GM21515 (cell line): ENCODE measurements at regions not wholly inside any gene's neighbourhood (a gene's known extent, or its start where the extent isn't known, plus 50 kb on each side); places are given as distances from the start of the nearest gene placed in this dataset.

Experiments used
- ATAC-seq: cut with Tn5 transposase; IDR thresholded peaks from one replicate; pipeline ENCODE4 v1.9.1; 2021; ENCODE audit not compliant: unreplicated experiment

- no peak for ATAC-seq
Measured at GRCh38 chr5:3734632-3735031, 139.0 kb downstream of the IRX1 start.

DNA sequence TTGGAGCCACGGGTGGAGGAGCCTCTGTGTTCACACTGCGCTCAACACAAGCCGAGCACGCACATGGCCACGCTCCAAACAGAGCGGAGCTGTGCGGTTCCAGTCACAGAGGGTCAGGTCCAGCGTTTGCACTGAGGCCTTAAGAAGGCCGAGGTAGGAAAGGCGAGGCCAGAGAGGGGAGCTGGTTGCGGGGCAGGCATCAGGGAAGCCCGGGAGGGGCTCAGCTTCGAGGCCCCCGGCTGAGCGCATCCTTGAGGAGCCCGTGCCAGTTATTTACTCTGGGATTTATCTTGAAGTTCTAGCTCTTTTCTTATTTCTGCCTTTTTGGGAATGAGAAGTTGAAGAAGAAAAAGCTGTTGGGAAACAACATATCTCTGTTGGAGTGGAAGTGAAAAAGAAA is 140.8 kb downstream of the IRX1 start:
- no peak for ATAC-seq

- ATAC-seq, result no peak
Measured at GRCh38 chr5:3736926-3737325, 141.3 kb downstream of the IRX1 start.

GRCh38 chr5:3738919-3739318 is 143.3 kb downstream of the IRX1 start:
- no peak for ATAC-seq

DNA sequence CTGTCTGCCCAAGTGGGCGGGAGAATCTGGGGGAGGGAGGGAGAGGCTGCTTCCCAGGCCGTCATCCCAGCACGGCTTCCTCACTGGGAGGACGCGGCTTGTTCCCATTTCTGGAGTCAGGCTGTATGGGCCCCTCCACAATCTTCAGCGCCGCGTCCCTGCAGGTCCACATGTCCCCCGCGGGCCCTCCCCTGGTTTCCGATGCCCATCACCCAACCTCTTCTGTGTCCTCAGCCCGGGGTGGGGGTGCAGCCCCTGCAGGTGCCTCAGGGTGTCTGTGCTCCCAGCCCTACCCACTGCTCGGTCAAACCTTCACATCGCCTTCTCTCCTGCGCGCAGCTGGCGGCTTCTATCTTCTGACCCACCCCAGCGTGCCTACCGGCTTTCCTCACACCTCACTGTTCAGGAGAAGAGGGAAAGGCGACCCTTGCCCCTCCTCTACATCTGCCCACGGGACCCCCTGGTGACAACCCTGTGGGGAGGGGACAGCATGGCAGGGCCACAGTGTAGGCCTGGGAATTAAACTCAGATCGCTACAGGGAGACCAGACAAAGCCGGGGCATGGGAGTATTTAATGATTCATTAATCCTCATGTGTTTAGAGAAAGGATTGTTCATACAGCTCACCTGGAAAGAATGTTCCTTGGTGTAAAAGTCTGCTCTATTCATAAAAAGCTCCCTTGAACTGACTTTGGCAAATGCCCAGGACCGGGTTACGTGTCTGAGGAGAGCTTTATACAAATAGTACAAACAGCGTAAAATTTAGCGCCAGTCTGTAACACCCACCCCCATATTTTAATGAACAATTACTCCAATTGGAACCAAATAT is 145.1 kb downstream of the IRX1 start:
- no peak for ATAC-seq

DNA sequence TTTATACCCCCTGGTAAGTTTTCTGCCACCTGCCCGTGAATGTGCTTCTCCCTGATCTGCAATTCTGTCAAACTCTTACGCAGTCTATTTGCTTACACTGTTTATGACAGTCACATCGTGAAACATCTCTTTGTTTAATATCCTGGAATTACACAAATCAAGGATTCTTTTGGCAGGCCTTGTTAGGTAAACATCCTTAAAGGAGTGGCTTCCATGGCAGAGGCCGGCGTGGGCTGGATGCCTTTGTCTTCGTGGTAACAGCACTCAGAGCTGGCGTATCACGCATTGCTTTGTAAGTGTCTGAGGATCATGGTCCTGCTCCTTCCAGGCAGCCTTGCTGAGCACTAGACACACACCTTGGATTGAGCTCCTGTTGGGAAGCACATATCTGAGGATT is 145.7 kb downstream of the IRX1 start:
- no peak for ATAC-seq

GRCh38 chr5:3742750-3743149 is 147.1 kb downstream of the IRX1 start:
- ATAC-seq, result no peak

GRCh38 chr5:3751846-3752245 is 156.2 kb downstream of the IRX1 start:
- no peak for ATAC-seq

- no peak for ATAC-seq
Measured at GRCh38 chr5:3778000-3778550, 182.4 kb downstream of the IRX1 start.

DNA sequence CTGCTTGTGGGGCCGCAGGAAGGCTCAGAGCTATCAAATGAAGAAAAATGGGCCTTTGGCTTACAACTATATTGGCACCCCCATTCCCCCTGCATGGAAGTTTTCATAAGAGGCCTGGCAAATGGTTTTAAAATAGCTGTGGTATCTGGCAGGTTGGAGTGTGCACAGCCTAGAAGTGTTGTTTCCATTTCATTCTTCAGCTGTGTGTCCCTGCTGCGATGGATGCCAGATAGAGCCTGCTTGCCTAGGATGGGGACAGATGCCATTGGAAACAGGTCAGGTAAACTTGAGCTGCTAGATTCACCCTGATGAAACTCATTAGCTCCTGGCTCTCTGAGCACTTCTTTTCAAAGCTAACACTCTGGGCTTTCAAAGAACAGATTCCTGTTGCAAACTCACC is 183.3 kb downstream of the IRX1 start:
- ATAC-seq, result no peak

DNA sequence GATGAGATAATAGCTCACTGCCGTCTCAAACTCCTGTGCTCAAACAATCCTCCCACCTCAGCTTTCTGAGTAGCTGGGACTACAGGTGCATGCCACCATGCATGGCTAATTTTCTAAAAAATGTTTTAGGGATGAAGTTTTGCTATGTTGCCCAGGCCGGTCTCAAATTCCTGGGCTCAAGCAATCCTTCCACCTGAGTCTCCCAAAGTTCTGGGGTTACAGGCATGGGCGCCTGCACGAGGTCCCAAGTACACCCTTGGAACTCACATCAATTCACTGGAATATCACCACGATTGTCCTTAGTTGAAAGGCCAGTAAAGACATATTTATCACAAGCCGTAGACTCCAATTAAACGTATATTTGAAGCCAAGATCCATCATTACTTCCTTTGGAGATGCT is 184.6 kb downstream of the IRX1 start:
- ATAC-seq, result no peak

DNA sequence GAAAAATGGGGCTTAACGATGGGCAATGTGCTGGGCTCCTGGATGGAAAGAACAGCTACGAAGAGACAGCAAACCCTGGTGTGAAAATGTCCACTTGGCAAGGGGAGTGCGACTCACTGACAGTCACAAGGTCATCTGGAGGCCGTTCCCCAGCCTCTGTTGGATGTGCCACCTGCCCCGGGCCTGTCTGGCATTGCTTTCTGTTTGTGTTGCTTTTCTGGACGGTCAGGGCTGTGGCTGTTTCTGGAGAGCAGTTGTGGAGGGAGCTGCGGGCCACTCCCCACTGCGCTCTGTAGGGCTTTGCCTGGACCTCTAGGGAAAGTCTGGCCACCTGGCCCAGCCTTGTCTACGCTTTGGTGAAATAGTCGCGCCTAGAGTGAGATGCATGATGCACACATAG is 185.3 kb downstream of the IRX1 start:
- ATAC-seq, result no peak

GRCh38 chr5:3784854-3785253 is 189.2 kb downstream of the IRX1 start:
- ATAC-seq, result no peak

- no peak for ATAC-seq
Measured at GRCh38 chr5:3786165-3786564, 190.5 kb downstream of the IRX1 start.

DNA sequence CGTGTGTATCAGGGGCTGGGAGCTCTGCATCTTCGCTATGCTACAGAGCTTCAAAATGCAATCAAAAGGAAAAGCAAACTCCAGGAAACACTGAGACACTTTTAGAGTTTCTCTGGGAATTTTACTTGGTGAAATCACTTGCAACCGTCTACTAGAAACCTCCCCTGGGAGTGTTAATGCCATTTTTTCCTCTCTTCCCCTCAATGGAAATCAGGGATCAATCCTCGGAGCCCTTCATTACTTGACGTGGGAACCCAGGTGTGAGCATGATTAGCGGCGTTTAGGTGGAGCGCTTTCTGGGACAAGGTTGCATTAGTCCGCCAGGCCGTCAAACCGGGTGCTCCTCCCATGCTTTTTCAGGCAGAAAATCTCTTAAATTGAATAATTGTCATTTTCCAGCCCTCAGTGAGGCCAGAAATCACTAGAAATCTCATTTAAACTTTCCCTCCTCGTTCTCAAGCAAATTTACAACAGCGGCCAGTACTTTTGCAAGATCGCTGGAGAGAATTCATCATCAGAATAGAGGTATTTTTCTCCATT is 191.3 kb downstream of the IRX1 start:
- no peak for ATAC-seq

DNA sequence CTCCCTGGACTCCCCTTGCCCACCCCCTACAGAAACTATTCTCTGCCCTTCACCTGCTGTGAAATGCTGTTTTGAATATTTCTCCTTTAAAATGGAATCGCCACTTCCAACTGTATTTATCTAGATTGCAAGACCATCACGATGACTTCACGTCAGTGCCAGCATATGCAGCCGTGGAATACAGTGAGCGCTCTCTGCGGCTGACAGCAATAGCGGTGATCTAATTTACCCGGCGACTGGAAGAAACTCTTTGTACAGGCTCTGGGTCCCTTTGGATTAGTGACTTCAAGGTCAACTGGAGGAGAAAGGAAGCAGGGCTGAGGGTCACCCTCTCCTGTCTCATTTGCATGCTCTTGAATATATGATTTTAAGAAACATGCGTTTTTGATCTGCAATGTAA is 192.0 kb downstream of the IRX1 start:
- no peak for ATAC-seq

DNA sequence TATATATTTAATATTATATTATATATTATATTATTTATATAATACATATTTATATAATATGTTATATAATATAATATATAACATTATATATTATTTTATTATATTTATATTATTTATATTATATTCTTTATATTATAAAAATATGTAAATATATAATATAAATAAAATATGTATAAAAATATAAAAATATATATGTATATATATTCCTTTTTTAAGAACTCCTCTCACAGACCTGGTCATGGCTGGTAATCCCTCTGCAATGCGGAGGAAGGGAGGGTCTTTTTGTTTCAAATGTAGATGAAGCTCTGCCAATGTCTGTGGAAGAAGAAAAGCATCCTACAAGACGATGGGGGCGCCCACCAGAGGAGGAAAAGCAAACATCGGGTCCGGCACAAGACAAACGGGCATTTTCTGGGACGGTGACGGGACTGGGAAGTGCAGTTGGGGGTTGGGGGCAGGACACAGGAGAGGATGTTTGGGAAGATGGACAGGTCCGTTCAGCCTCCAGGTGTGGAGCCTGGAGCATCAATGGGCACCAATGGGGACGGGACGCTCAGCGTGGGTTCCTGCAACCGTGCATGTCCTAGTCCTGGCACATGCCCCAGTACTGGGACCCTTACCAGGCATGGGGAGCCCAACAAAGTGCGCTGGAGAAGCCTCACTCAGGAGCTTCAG is 194.0 kb downstream of the IRX1 start:
- ATAC-seq, result no peak

GRCh38 chr5:3793162-3793561 is 197.5 kb downstream of the IRX1 start:
- ATAC-seq, result no peak

GRCh38 chr5:3794611-3795010 is 199.0 kb downstream of the IRX1 start:
- ATAC-seq, result no peak

- no peak for ATAC-seq
Measured at GRCh38 chr5:3796736-3797135, 201.1 kb downstream of the IRX1 start.

DNA sequence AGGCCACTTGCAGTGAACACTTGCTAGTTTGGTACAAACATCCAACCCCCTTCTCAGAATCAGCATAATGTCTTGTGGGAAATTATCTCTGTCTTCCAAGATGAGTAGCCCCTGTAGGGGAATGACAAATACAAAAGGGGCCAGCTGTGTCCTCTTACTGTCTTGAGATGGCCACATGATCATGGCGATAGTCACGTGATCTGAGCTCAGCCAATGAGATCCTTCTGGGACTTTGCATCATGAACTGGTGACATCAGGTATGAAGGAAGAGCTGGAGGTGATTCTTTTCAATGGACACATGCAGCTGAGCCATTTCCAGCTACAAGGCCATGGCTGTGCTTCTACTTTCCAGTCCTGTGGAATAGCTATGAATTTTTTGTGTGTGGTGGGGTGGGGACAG is 206.3 kb downstream of the IRX1 start:
- ATAC-seq, result no peak

- no peak for ATAC-seq
Measured at GRCh38 chr5:3809455-3809854, 213.8 kb downstream of the IRX1 start.
